ENCODE measurements at regions not wholly inside any gene's neighbourhood (a gene's known extent, or its start where the extent isn't known, plus 50 kb on each side); places are given as distances from the start of the nearest gene placed in this dataset.

GRCh38 chr3:13256845-13257244 is 163.3 kb downstream of the NUP210 start:
- Histone ChIP-seq H3K4me3 (no peak overlapping the region), H3K9me3 (no peaks in the 10 kb centered on the region), H3K27ac (replicated peaks in 1 of 4) (no peak overlapping the region), H3K27me3 (peaks cover 0 to 31% (median 0%) of the 10 kb centered on the region in 4 donors), H3K4me1 (peaks cover 0 to 10% (median 0%) of the 10 kb centered on the region in 4 donors), H3K36me3 (no peaks in the 10 kb centered on the region)
- DNase-seq (ENCODE audit: extremely low spot score), result no peak
- TF ChIP-seq EP300 (IDR thresholded peaks at IDR 0.05) (no peak), CTCF (IDR thresholded peaks at IDR 0.05) (no peak), POLR2AphosphoS5 (IDR thresholded peaks at IDR 0.05) (no peak), POLR2A (IDR thresholded peaks at IDR 0.05; ENCODE audit: low read depth) (no peak)
- WGBS, result 67% methylated on average over 7 of the region's 8 CpGs
- intact Hi-C loops (cut with DNase I), result no loop called here

- Histone ChIP-seq H3K4me3 (no peak overlapping the region), H3K4me1 (no peaks in the 10 kb centered on the region), H3K27me3 (peaks cover 0 to 36% (median 0%) of the 10 kb centered on the region in 4 donors), H3K27ac (replicated peaks in 1 of 4) (no peak overlapping the region), H3K9me3 (no peaks in the 10 kb centered on the region), H3K36me3 (no peaks in the 10 kb centered on the region)
- intact Hi-C loops (cut with DNase I), result no loop called here
- TF ChIP-seq EP300 (IDR thresholded peaks at IDR 0.05) (no peak), POLR2AphosphoS5 (IDR thresholded peaks at IDR 0.05) (no peak), CTCF (IDR thresholded peaks at IDR 0.05) (no peak), POLR2A (IDR thresholded peaks at IDR 0.05; ENCODE audit: low read depth) (no peak)
- 69% methylated on average over 18 of the region's 28 CpGs for WGBS
- no peak for DNase-seq (ENCODE audit: extremely low spot score)
These were observed 165.8 kb downstream of the NUP210 start for GRCh38 chr3:13254028-13254951.

GRCh38 chr3:13253208-13253937 is 166.7 kb downstream of the NUP210 start:
- Histone ChIP-seq H3K36me3 (no peaks in the 10 kb centered on the region), H3K27ac (replicated peaks in 1 of 4) (no peak overlapping the region), H3K4me1 (no peaks in the 10 kb centered on the region), H3K9me3 (no peaks in the 10 kb centered on the region), H3K27me3 (peaks cover 0 to 36% (median 0%) of the 10 kb centered on the region in 4 donors), H3K4me3 (no peak overlapping the region)
- intact Hi-C loops (cut with DNase I), result no loop called here
- WGBS, result 87% methylated on average over 16 of the region's 16 CpGs
- TF ChIP-seq POLR2AphosphoS5 (IDR thresholded peaks at IDR 0.05) (no peak), POLR2A (IDR thresholded peaks at IDR 0.05; ENCODE audit: low read depth) (no peak), CTCF (IDR thresholded peaks at IDR 0.05) (no peak)
- no peak for DNase-seq (ENCODE audit: extremely low spot score)

- 84% methylated on average over 10 of the region's 10 CpGs for WGBS
- no peak overlapping the region for H3K27ac ChIP-seq (replicated peaks in 1 of 4)
- no peaks in the 10 kb centered on the region for H3K36me3 ChIP-seq
- no peaks in the 10 kb centered on the region for H3K4me1 ChIP-seq
- intact Hi-C loops (cut with DNase I), result no loop called here
- DNase-seq (ENCODE audit: extremely low spot score), result no peak
- TF ChIP-seq EP300 (IDR thresholded peaks at IDR 0.05) (no peak), CTCF (IDR thresholded peaks at IDR 0.05) (no peak), POLR2AphosphoS5 (IDR thresholded peaks at IDR 0.05) (no peak), POLR2A (IDR thresholded peaks at IDR 0.05; ENCODE audit: low read depth) (no peak)
- H3K9me3 ChIP-seq, result no peaks in the 10 kb centered on the region
- H3K4me3 ChIP-seq, result no peak overlapping the region
- H3K27me3 ChIP-seq, result peaks cover 0 to 29% (median 0%) of the 10 kb centered on the region in 4 donors
These were observed 167.9 kb downstream of the NUP210 start for GRCh38 chr3:13252207-13252606.
